ENCODE measurements at regions not wholly inside any gene's neighbourhood (a gene's known extent, or its start where the extent isn't known, plus 50 kb on each side); places are given as distances from the start of the nearest gene placed in this dataset.

DNA sequence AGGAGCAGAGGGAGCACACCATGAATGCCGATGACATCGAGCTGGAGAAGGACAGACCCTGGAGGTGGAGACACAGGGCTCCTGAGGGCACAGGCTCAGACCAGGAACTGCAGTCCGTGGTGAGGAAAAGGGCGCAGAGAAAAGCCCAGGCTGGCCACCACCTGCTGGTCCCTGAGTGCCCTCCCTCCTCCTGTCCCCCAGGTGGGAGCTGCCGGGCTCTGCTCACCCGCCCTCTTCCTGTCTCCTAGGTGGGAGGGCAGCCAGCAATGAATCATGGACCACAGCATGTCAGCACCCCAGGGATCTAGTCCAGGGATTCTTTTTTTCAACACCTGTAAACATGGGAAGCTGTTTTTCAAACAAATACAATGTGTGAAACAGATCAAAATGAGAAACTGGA is 94.6 kb upstream of the ARHGEF7 start:
- no peaks in the 10 kb centered on the region for H3K4me1 Mint-ChIP-seq
- TF ChIP-seq ZNF138 (CRISPR knock-in tag; conservative IDR thresholded peaks at IDR 0.05), result no peak
- TF ChIP-seq, protein P1, sequence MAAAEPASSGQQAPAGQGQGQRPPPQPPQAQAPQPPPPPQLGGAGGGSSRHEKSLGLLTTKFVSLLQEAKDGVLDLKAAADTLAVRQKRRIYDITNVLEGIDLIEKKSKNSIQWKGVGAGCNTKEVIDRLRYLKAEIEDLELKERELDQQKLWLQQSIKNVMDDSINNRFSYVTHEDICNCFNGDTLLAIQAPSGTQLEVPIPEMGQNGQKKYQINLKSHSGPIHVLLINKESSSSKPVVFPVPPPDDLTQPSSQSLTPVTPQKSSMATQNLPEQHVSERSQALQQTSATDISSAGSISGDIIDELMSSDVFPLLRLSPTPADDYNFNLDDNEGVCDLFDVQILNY (CRISPR knock-in tag; IDR thresholded peaks at IDR 0.05), result no peak
- no peak for TF ChIP-seq GTF2I (CRISPR knock-in tag; conservative IDR thresholded peaks at IDR 0.05)
- TF ChIP-seq, protein P2, sequence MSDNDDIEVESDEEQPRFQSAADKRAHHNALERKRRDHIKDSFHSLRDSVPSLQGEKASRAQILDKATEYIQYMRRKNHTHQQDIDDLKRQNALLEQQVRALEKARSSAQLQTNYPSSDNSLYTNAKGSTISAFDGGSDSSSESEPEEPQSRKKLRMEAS (CRISPR knock-in tag; IDR thresholded peaks at IDR 0.05), result no peak
- TF ChIP-seq GABPB1 (CRISPR knock-in tag; IDR thresholded peaks at IDR 0.05), result no peak
- TF ChIP-seq SMAD3 (CRISPR knock-in tag; IDR thresholded peaks at IDR 0.05; ENCODE audit: borderline replicate concordance), result no peak
- TF ChIP-seq ATF3 (CRISPR knock-in tag; conservative IDR thresholded peaks at IDR 0.05), result no peak
- TF ChIP-seq HMGXB4 (CRISPR knock-in tag; IDR thresholded peaks at IDR 0.05), result no peak
- TF ChIP-seq CREM (CRISPR knock-in tag; IDR thresholded peaks at IDR 0.05), result no peak
- no peak for ATAC-seq
- no peak overlapping the region for H3K27ac Mint-ChIP-seq
- no peak for DNase-seq (ENCODE audit: low spot score)
- peaks cover 25% of the 10 kb centered on the region for H3K9me3 Mint-ChIP-seq
- ChIA-PET POLR2A (no interaction called here), CTCF (no interaction called here)
- peaks cover 14% of the 10 kb centered on the region for H3K36me3 Mint-ChIP-seq
- peaks cover 3% of the 10 kb centered on the region; the same call in 1 of the 2 replicates for H3K27me3 Mint-ChIP-seq (ENCODE audit: low read depth)
- no peak overlapping the region for H3K4me3 Mint-ChIP-seq

DNA sequence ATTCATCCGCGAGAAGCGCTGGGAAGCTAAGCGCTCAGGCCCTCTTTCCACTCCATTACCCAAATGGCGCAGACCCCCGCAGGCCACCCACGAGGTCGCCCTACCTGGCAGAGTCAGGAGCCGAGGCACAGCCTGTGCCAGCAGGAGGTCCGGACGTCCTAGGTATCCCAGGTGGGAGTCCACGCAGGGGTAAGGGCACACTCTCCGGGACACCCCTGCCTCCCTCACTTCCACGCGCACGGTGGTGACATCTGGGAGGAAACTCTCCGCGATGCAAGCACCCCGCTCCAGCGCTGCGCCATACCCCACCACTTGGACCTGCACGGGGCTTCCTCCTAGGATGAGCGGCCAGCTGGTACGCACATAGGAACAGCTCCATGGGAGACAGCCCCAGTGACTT is 95.1 kb upstream of the ARHGEF7 start:
- ChIA-PET POLR2A (no interaction called here), CTCF (no interaction called here)
- Mint-ChIP-seq H3K27ac (no peak overlapping the region), H3K9me3 (peaks cover 25% of the 10 kb centered on the region), H3K27me3 (ENCODE audit: low read depth) (peaks cover 3% of the 10 kb centered on the region; the same call in 1 of the 2 replicates), H3K4me1 (no peaks in the 10 kb centered on the region), H3K36me3 (peaks cover 14% of the 10 kb centered on the region), H3K4me3 (no peak overlapping the region)
- no peak for TF ChIP-seq NR3C1 (CRISPR knock-in tag; conservative IDR thresholded peaks at IDR 0.05; ENCODE audit: low read depth)
- ATAC-seq (no peak), DNase-seq (ENCODE audit: low spot score) (no peak)

DNA sequence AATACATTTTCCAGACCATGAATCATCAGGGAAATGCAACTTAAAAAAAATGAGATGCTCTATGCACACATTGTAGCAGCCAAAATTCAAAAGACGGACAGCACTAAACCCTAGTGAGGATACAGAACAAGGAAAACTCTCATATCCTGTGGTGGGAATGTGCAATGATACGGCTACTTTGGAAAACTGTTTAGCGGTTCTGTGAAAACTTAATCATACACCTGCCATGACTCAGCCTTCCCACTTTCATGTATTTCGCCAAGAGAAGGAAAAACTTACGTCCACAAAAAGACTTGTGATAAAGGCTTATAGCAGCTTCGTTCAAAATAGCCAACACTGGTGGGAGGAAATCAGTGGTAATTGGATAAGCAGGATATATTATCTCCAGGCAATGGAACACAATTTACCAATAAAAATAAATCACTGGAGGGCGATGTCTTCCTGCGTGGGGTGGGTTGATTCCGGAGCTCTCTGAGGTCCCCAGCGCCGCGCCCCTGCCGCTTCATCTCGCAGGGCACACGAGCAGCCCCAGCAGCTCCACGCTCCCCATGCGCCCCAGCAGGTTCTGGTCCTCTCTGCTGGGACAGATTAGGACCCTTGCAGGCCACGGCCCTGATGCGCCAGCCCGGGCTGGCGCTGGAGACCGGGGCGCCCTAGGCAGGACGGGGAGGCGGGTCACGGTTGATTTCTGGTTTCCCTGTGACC is 97.2 kb upstream of the ARHGEF7 start:
- no peak overlapping the region for H3K27ac Mint-ChIP-seq
- H3K4me3 Mint-ChIP-seq, result no peak overlapping the region
- H3K9me3 Mint-ChIP-seq, result peaks cover 25% of the 10 kb centered on the region
- POLR2A ChIA-PET, result no interaction called here
- no peak for ATAC-seq
- H3K4me1 Mint-ChIP-seq, result no peaks in the 10 kb centered on the region
- no peak for TF ChIP-seq AFF4 (CRISPR knock-in tag; IDR thresholded peaks at IDR 0.05; ENCODE audit: borderline replicate concordance)
- TF ChIP-seq, protein P3, sequence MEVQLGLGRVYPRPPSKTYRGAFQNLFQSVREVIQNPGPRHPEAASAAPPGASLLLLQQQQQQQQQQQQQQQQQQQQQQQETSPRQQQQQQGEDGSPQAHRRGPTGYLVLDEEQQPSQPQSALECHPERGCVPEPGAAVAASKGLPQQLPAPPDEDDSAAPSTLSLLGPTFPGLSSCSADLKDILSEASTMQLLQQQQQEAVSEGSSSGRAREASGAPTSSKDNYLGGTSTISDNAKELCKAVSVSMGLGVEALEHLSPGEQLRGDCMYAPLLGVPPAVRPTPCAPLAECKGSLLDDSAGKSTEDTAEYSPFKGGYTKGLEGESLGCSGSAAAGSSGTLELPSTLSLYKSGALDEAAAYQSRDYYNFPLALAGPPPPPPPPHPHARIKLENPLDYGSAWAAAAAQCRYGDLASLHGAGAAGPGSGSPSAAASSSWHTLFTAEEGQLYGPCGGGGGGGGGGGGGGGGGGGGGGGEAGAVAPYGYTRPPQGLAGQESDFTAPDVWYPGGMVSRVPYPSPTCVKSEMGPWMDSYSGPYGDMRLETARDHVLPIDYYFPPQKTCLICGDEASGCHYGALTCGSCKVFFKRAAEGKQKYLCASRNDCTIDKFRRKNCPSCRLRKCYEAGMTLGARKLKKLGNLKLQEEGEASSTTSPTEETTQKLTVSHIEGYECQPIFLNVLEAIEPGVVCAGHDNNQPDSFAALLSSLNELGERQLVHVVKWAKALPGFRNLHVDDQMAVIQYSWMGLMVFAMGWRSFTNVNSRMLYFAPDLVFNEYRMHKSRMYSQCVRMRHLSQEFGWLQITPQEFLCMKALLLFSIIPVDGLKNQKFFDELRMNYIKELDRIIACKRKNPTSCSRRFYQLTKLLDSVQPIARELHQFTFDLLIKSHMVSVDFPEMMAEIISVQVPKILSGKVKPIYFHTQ (CRISPR knock-in tag; IDR thresholded peaks at IDR 0.05), result no peak
- TF ChIP-seq, protein P2 (CRISPR knock-in tag; IDR thresholded peaks at IDR 0.05), result no peak
- no peak for TF ChIP-seq ZNF219 (CRISPR knock-in tag; IDR thresholded peaks at IDR 0.05; ENCODE audit: borderline replicate concordance)
- TF ChIP-seq HMGA2 (CRISPR knock-in tag; IDR thresholded peaks at IDR 0.05), result no peak
- no peak for DNase-seq (ENCODE audit: low spot score)
- H3K36me3 Mint-ChIP-seq, result peaks cover 14% of the 10 kb centered on the region
- H3K27me3 Mint-ChIP-seq (ENCODE audit: low read depth), result peaks cover 3% of the 10 kb centered on the region; the same call in 1 of the 2 replicates
- CTCF ChIA-PET, result no interaction called here
